KMS-11 (cell line): ENCODE measurements at regions not wholly inside any gene's neighbourhood (a gene's known extent, or its start where the extent isn't known, plus 50 kb on each side); places are given as distances from the start of the nearest gene placed in this dataset.

Source experiments
- H2AFZ ChIP-seq: fragments of 200-600 bp; sonication (generic); 2 replicates; pipeline ENCODE4 v1.6.1; 2016; ENCODE audit warnings: antibody characterized with exemption, mixed run types, low read depth
- H3K27ac ChIP-seq: fragments of 200-600 bp; sonication (generic); 2 replicates; pipeline ENCODE4 v1.6.1; 2016; ENCODE audit warnings: mild to moderate bottlenecking, mixed run types
- H3K27me3 ChIP-seq: fragments of 200-600 bp; sonication (generic); 2 replicates; pipeline ENCODE4 v1.6.1; 2017; ENCODE audit warnings: mild to moderate bottlenecking, low read depth, mixed run types, moderate library complexity; ENCODE audit not compliant: insufficient read depth
- H3K36me3 ChIP-seq: fragments of 200-600 bp; sonication (generic); 2 replicates; pipeline ENCODE4 v1.6.1; 2017; ENCODE audit warnings: mild to moderate bottlenecking, mixed run types; ENCODE audit not compliant: insufficient read depth
- H3K4me1 ChIP-seq: fragments of 200-600 bp; sonication (generic); 2 replicates; pipeline ENCODE4 v1.6.1; 2016; ENCODE audit warnings: mild to moderate bottlenecking, low read depth, mixed run types; ENCODE audit not compliant: poor library complexity, severe bottlenecking
- H3K4me2 ChIP-seq: fragments of 200-600 bp; sonication (generic); 2 replicates; pipeline ENCODE4 v1.7.0; 2016; ENCODE audit warnings: mild to moderate bottlenecking, mixed run types
- H3K4me3 ChIP-seq: fragments of 200-600 bp; sonication (generic); IDR thresholded peaks from 2 replicates; pipeline ENCODE4 v1.6.1; 2017; ENCODE audit warnings: low read depth, low read length, mixed read lengths; ENCODE audit not compliant: insufficient read depth
- H3K79me2 ChIP-seq: fragments of 200-600 bp; sonication (generic); 2 replicates; pipeline ENCODE4 v1.6.1; 2016; ENCODE audit warnings: low read depth, mixed run types; ENCODE audit not compliant: insufficient read depth
- H3K9ac ChIP-seq: fragments of 200-600 bp; sonication (generic); 2 replicates; pipeline ENCODE4 v1.6.1; 2016; ENCODE audit warnings: mild to moderate bottlenecking, mixed run types
- H4K20me1 ChIP-seq: fragments of 200-600 bp; sonication (generic); 2 replicates; pipeline ENCODE4 v1.6.1; 2016; ENCODE audit warnings: mild to moderate bottlenecking, mixed run types; ENCODE audit not compliant: insufficient read depth
- CTCF ChIP-seq: fragments of 200-600 bp; sonication (generic); conservative IDR thresholded peaks from 2 replicates; pipeline ENCODE4 v1.6.1; 2017; ENCODE audit warnings: low read depth, mild to moderate bottlenecking, antibody characterized with exemption, low read length, moderate library complexity, mixed read lengths

- no peaks in the 10 kb centered on the region for H3K36me3 ChIP-seq
- TF ChIP-seq CTCF: no peak
- H3K79me2 ChIP-seq: no peaks in the 10 kb centered on the region
- no peaks in the 10 kb centered on the region for H3K4me1 ChIP-seq
- H4K20me1 ChIP-seq: no peaks in the 10 kb centered on the region
- H2AFZ ChIP-seq: no peak overlapping the region
- no peak overlapping the region for H3K4me2 ChIP-seq
- H3K27ac ChIP-seq: no peak overlapping the region
- no peak overlapping the region for H3K4me3 ChIP-seq
- H3K9ac ChIP-seq: no peak overlapping the region
- no peaks in the 10 kb centered on the region for H3K27me3 ChIP-seq
Measured at GRCh38 chr7:51950813-51951212, 634.2 kb upstream of the COBL start.

- H2AFZ ChIP-seq: no peak overlapping the region
- H3K9ac ChIP-seq: no peak overlapping the region
- H3K4me3 ChIP-seq: no peak overlapping the region
- H4K20me1 ChIP-seq: no peaks in the 10 kb centered on the region
- no peak overlapping the region for H3K4me2 ChIP-seq
- H3K27ac ChIP-seq: no peak overlapping the region
- no peak for TF ChIP-seq CTCF
- no peaks in the 10 kb centered on the region for H3K27me3 ChIP-seq
- no peaks in the 10 kb centered on the region for H3K36me3 ChIP-seq
- no peaks in the 10 kb centered on the region for H3K79me2 ChIP-seq
- H3K4me1 ChIP-seq: no peaks in the 10 kb centered on the region
Measured at GRCh38 chr7:51949726-51950644, 633.4 kb upstream of the COBL start.

GRCh38 chr7:51930834-51931233 is 614.2 kb upstream of the COBL start:
- TF ChIP-seq CTCF: no peak
- Histone ChIP-seq H3K4me3 (no peak overlapping the region), H3K36me3 (no peaks in the 10 kb centered on the region), H3K79me2 (no peaks in the 10 kb centered on the region), H3K9ac (no peak overlapping the region), H3K27me3 (no peaks in the 10 kb centered on the region), H3K4me2 (no peak overlapping the region), H3K27ac (no peak overlapping the region), H2AFZ (no peak overlapping the region), H4K20me1 (no peaks in the 10 kb centered on the region), H3K4me1 (no peaks in the 10 kb centered on the region)

GRCh38 chr7:51929818-51930217 is 613.2 kb upstream of the COBL start:
- H3K4me2 ChIP-seq: no peak overlapping the region
- H4K20me1 ChIP-seq: no peaks in the 10 kb centered on the region
- no peak for TF ChIP-seq CTCF
- H3K27me3 ChIP-seq: no peaks in the 10 kb centered on the region
- H3K79me2 ChIP-seq: no peaks in the 10 kb centered on the region
- no peak overlapping the region for H3K9ac ChIP-seq
- H3K4me1 ChIP-seq: no peaks in the 10 kb centered on the region
- H3K36me3 ChIP-seq: no peaks in the 10 kb centered on the region
- H3K27ac ChIP-seq: no peak overlapping the region
- H2AFZ ChIP-seq: no peak overlapping the region
- H3K4me3 ChIP-seq: no peak overlapping the region
